Ammon's horn (tissue), 1 donor: ENCODE measurements at regions not wholly inside any gene's neighbourhood (a gene's known extent, or its start where the extent isn't known, plus 50 kb on each side); places are given as distances from the start of the nearest gene placed in this dataset.
"Not testable (repeated sequence)": the region's sequence is repeated elsewhere in the genome, so short reads cannot be mapped to it uniquely, and the experiment has no call there.

ENCODE experiments used
- DNase-seq: peaks from one replicate; pipeline ENCODE4 v3.0.0-alpha.2; 2016; ENCODE audit warnings: low spot score

GRCh38 chr9:124084087-124084486 lies 72.5 kb downstream of the LHX2 start:
- DNase-seq: no peak

GRCh38 chr9:124087226-124087625 lies 75.7 kb downstream of the LHX2 start:
- no peak for DNase-seq

DNA sequence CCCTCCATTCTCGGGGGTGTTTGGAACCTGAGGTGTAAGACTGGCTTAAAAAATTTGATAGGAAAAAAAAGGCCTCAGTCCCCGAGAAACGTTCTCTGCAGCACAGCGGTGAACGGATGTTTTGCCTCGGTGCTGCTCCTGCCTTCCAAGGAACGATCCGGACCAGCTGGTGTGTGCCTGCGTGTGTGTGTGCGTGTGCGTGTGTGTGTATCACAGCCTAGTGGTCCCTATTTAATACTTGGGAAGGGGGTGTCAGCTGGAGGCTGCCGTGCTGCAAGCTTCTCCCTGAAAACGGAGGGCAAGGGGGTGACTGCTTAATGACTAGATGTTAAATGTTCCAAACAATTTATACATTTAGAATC lies 76.9 kb downstream of the LHX2 start:
- peak; percentile 16 for DNase-seq

- DNase-seq: not testable (repeated sequence)
These were observed 78.3 kb downstream of the LHX2 start for GRCh38 chr9:124089631-124090488.

DNA sequence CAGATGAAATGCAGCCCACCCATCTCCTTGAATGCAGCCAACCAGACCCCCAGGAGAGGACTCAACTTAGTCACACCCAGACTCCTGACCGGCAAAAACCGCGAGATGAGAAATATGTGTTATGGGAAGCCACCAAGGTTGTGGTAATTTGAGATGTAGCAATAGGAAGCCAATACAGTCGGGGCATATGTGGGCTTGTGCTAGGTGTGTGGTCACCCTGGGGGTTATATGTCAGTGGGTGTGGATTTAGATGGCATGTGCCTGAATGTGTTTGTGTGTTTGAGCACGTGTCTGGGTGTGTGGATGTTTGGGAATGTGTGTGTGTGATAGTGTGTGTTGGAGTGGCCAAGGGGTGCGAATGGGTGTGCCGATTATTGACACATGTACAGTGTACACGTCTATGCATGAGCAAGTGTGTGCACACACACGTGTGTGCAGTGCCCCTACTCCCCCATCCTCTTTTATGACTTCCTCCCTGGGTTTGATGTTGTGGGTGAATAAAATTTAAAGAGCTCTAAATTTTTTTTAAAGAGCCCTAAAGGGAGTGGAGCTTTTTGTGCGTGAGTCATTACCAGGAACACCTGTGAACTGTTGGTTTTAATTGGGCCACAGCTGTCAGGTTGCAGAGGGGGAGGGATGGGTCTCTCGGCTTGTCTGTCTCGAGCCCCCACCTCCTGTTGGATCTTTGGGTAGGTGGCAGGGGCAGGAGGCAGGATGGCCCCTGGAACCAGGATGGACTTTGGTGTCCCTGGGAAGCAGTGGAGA lies 86.8 kb downstream of the LHX2 start:
- DNase-seq: no peak

DNA sequence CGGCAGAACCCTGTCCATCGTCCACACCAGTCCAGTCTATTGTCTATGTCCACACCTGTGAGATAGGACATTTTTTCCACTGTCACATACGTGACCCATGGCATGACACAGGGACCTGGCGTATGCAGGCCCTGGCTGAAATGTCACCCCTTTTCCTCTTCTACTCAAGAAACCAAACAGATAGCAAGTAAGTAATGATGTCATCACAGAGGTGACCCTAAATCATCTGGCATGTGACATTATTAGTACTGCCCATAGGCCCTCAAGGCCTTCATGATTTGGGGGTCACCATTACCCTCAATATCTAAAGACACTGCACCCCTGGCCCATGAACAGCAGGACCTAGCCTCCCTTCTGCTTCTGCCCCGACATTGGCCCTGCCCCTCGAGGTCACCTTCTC lies 88.3 kb downstream of the LHX2 start:
- DNase-seq: no peak

- no peak for DNase-seq
These were observed 89.8 kb downstream of the LHX2 start for GRCh38 chr9:124101215-124101968.

DNA sequence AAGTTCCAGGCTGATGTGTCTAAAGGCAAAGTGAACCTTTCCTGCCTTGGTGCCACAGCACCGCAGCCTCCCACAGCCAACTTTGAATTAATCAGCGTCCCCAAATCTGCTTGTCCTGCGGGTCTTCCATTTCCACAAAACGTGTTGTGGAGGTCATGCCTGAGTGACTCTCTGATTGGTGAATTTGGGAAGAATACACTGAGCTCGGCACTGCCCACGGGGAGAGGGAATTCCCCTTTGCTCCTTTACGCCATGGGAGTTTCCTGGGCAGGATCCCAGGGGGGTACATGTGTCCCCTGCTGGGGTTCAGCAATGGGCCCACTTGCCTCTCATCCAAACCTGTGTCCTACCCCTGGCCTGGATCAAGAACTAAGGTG lies 90.4 kb downstream of the LHX2 start:
- no peak for DNase-seq

DNA sequence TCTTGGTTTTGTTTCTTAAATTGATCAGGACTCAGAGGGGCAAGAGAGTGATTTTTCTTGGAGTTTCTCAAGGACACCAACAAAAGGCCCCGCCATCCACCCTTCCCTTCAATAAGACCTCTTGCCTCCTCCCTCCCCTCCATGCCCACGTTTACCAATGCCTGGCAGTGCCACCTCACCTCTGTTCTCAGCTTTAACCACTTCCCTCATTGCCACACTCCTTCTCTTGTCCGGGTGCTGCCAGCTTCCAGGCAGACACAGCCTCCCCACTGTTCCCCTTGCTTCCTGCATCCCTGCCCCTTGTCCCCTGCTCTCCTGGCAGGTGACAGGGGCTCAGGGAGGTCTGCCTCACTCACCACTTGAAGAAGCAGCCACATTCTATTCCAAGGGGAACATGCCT lies 90.8 kb downstream of the LHX2 start:
- no peak for DNase-seq

DNA sequence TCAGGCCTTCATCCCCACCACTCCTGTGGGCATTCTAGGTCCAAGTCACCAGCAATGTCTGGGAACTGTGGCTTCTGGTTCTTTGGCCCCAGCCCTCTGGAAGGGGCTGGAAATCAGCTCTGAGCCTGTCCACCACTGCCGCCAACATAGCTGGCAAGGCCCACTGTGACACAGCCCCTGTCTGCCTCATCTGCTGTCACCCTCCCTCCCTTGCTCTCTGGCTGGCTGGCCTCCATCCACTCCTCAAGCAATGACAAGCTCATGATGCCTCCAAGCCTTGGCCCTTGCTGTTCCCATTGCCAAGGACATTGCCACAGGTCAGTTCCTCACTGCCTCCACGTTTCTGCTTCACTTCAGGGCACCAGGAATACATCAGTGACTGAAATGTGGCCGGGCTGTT lies 93.7 kb downstream of the LHX2 start:
- DNase-seq: no peak

- DNase-seq: no peak
These were observed 96.6 kb downstream of the LHX2 start for GRCh38 chr9:124108216-124108615.

GRCh38 chr9:124110307-124110915 lies 98.8 kb downstream of the LHX2 start:
- peak; percentile 48 for DNase-seq

DNA sequence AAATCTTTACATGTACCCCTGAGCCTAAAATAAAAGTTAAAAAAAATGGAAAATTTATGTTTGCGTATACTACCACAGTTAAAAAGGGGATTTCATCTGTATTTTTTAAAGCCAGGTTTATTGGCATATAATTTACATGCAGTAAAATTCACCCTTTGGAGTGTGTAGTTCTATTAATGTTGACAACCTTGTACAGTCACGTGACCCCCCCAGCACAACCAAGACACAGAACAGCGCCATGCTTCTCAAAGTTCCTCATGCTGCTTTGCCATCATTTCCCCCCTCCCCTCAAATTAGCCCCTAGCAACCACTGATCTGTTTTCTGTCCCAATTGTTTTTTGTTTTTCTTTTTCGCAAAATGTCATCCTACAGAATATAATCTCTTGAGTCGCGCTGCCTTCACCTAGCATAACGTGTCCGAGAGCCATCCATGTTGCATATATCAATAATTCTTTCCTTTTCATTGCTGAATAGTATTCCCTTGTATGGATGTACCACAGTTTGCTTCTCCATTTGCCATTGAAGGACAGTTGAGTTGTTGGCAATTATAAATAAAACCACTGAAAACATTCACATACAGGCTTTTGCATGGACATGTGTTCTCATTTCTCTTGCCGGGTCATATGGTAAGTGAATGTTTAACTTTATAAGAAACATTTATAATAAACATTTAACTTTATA lies 105.3 kb downstream of the LHX2 start:
- no peak for DNase-seq

DNA sequence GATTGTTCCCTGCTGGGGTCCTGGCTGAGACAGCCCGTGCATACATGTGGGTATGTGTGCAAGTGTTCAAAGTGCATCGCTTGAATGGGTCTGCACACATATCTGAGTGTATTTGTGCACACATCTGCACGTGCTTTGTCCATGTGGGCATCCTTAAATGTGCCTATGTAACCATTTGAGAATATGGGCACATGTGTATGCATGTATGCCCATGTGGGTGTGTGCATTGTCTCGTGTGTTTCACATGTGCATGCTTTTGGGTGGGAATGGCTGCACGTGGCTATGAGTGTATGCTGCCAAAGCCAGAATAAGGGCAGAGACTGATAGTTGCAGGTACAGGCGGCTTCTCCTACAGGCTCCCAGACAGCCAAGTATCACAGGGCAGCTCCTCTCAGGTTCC lies 107.3 kb downstream of the LHX2 start:
- DNase-seq: no peak

GRCh38 chr9:124120272-124120671 lies 108.7 kb downstream of the LHX2 start:
- DNase-seq: no peak

DNA sequence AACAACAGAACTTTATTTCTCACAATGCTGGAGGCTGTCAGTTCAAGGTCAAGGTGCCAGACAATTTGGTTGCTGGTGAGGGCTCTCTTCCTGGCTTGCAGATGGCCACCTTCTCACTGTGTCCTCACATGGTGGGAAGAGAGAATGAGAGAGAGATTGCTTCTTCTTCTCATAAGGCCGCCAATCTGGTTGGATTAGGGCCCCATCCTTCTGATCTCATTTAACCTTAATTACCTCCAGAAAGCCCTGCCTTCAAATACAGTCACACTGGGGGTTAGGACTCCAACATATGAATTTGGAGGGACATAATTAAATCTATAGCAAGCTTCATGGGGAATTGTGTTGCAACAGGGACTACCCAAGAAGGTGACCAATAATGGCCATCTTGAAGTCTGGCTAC lies 110.2 kb downstream of the LHX2 start:
- no peak for DNase-seq

DNA sequence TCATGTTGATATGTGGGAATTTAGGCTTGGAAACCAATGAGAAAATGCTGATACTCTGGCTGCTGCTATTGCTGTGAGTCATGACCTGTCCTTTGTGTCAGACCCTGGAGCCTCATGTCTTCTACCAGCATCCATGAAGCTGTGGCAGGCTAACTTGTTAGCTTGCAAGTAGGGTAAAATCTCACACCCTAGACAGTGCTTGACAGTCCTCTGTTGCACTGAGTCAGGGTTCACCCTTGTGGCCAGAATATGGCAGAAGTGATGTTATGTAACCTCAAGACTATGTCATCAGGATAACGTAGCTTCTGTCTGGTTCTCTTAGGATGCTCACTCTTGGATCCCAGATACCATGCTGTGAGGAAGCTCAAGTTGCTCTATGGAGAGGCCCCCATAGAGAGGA lies 110.8 kb downstream of the LHX2 start:
- DNase-seq: no peak

GRCh38 chr9:124122813-124123462 lies 111.4 kb downstream of the LHX2 start:
- no peak for DNase-seq

DNA sequence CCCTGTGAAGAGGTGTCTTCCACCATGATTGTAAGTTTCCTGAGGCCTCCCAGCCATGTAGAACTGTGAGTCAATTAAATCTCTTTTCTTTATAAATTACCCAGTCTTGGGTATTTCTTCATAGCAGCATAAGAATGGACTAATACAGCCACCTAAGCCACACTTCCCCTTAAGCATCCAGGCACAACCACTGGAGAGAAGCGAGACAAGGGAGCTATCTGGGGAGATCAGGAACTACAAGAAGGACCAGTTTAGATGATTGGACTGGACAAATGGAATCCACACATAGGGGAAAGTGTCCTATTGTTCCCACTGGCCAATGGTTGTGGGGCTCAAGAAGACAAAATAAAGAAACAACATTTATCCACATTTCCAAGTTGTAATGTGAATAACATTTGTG lies 112.1 kb downstream of the LHX2 start:
- DNase-seq: not testable (repeated sequence)

DNA sequence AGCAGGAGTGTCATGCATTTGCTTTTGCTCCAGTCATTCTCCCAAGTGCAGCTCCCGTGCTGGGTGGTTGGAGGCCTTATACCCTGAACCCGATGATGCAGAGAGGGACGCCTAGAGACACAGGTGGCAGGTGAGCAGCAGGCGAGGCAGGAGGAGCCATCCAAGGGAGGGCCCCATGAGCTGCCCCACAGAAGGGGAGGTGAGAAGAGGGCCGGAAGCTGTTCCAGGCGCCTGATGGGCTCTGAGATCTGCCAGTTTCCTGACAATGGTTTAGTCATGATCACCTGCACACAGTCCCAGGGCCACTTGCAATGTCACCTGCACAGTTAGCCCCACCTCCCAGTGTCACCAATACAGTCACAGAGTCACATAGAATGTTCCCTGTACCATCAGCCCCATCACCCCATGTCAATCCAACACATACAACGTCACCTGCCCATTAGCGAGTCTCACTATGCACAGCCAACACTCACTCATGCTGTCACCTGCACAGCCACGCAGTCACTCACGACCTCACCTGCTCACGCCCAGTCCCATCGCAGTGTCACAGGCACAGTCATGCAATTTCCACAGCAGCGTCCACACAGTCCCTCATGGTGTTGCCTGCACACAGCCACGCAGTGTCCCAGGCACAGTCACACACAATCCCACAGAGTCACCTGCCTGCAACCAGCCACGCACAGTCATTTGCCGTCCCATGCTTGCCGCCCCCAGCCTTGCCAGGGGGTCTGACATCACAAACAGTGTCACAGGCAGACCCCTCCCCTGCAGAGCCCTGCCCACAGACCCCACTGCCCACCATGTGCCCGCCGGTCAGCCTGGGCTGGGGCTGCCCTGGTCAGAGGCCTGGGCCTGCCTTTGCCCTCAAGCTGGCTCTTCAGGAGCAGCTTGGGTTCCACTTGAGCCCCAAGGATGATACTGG lies 113.4 kb downstream of the LHX2 start:
- DNase-seq: no peak
